Loucy (cell line): ENCODE measurements at regions not wholly inside any gene's neighbourhood (a gene's known extent, or its start where the extent isn't known, plus 50 kb on each side); places are given as distances from the start of the nearest gene placed in this dataset.

Experiments
- H2AFZ ChIP-seq: fragments of 200-600 bp; sonication (generic); 2 replicates; pipeline ENCODE4 v1.6.0; 2016; ENCODE audit warnings: antibody characterized with exemption, mild to moderate bottlenecking, low read length, moderate library complexity
- H3F3A ChIP-seq: fragments of 200-600 bp; 2 replicates; pipeline ENCODE4 v1.6.0; 2016; ENCODE audit warnings: antibody characterized with exemption, low read depth, mild to moderate bottlenecking
- H3K27me3 ChIP-seq: fragments of 200-600 bp; sonication (generic); 2 replicates; pipeline ENCODE4 v1.6.1; 2014; ENCODE audit warnings: low read length, mild to moderate bottlenecking; ENCODE audit not compliant: insufficient read depth, poor library complexity, severe bottlenecking
- H3K36me3 ChIP-seq: fragments of 200-600 bp; sonication (generic); 2 replicates; pipeline ENCODE4 v1.6.1; 2016; ENCODE audit warnings: low read length; ENCODE audit not compliant: insufficient read depth
- H3K4me1 ChIP-seq: fragments of 200-600 bp; sonication (generic); 2 replicates; pipeline ENCODE4 v1.5.1; 2014; ENCODE audit warnings: low read length, mild to moderate bottlenecking; ENCODE audit not compliant: insufficient read depth, poor library complexity, severe bottlenecking
- H3K4me2 ChIP-seq: fragments of 200-600 bp; sonication (generic); 2 replicates; pipeline ENCODE4 v1.6.0; 2014; ENCODE audit warnings: antibody characterized with exemption, low read length, low read depth, mild to moderate bottlenecking; ENCODE audit not compliant: poor library complexity, severe bottlenecking
- H3K4me3 ChIP-seq: fragments of 200-600 bp; sonication (generic); 2 replicates; pipeline ENCODE4 v1.5.1; 2014; ENCODE audit warnings: low read length, mild to moderate bottlenecking, mixed read lengths; ENCODE audit not compliant: poor library complexity, severe bottlenecking
- H3K79me2 ChIP-seq: fragments of 200-600 bp; sonication (generic); 2 replicates; pipeline ENCODE4 v1.6.1; 2014; ENCODE audit warnings: low read length; ENCODE audit not compliant: insufficient read depth
- H3K9ac ChIP-seq: fragments of 200-600 bp; sonication (generic); 2 replicates; pipeline ENCODE4 v1.6.0; 2014; ENCODE audit warnings: mild to moderate bottlenecking, low read depth, low read length, moderate library complexity; ENCODE audit not compliant: poor library complexity, severe bottlenecking
- H3K9me2 ChIP-seq: fragments of 200-600 bp; sonication (generic); replicated peaks from 2 replicates; pipeline ENCODE4 v1.6.1; 2016; ENCODE audit warnings: low read depth, low read length, mixed read lengths
- H3K9me3 ChIP-seq: fragments of 200-600 bp; sonication (generic); 2 replicates; pipeline ENCODE4 v1.6.1; 2014; ENCODE audit warnings: mild to moderate bottlenecking, antibody characterized with exemption, low read length, low read depth; ENCODE audit not compliant: insufficient read depth
- H4K20me1 ChIP-seq: fragments of 200-600 bp; sonication (generic); 2 replicates; pipeline ENCODE4 v1.6.0; 2014; ENCODE audit warnings: antibody characterized with exemption, low read length, mild to moderate bottlenecking; ENCODE audit not compliant: insufficient read depth, poor library complexity, severe bottlenecking
- EZH2phosphoT487 ChIP-seq: fragments of 200-600 bp; IDR thresholded peaks from 2 replicates; pipeline ENCODE4 v1.6.1; 2018; ENCODE audit warnings: antibody characterized with exemption, mild to moderate bottlenecking, moderate library complexity, borderline replicate concordance
- TF ChIP-seq, protein P1 (sequence below): fragments of 200-600 bp; sonication (generic); conservative IDR thresholded peaks from 2 replicates; pipeline ENCODE4 v1.5.1; 2014; ENCODE audit warnings: mild to moderate bottlenecking, antibody characterized with exemption, low read length

DNA sequence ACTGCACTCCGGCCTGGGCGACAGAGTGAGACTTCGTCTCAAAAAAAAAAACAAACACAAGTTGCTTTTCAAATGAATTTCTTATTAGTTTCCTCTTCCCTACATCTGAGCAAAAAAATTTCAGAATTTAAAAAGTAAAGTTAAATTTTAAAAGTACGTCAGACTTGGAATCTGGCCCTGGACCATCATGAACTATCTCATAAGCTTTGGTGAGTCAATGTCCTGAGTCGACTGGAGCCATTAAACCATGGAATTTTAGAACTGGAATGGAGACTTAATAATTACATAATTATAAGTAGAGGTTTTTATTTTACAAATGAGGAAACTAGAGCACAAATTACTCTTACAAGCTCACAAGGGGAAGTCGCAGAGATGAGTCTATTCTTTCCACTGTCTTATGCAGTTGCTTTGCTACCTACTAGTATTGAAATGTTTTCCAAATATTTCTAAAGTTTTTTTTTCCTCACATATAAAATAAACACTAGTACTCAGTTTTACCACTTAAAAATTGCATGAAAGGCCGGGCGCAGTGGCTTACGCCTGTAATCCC lies 98.0 kb upstream of the ZNF608 start:
- no peak for TF ChIP-seq EZH2phosphoT487
- TF ChIP-seq, protein P1, sequence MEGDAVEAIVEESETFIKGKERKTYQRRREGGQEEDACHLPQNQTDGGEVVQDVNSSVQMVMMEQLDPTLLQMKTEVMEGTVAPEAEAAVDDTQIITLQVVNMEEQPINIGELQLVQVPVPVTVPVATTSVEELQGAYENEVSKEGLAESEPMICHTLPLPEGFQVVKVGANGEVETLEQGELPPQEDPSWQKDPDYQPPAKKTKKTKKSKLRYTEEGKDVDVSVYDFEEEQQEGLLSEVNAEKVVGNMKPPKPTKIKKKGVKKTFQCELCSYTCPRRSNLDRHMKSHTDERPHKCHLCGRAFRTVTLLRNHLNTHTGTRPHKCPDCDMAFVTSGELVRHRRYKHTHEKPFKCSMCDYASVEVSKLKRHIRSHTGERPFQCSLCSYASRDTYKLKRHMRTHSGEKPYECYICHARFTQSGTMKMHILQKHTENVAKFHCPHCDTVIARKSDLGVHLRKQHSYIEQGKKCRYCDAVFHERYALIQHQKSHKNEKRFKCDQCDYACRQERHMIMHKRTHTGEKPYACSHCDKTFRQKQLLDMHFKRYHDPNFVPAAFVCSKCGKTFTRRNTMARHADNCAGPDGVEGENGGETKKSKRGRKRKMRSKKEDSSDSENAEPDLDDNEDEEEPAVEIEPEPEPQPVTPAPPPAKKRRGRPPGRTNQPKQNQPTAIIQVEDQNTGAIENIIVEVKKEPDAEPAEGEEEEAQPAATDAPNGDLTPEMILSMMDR = no peak
- H3K36me3 ChIP-seq = no peaks in the 10 kb centered on the region
- H3K79me2 ChIP-seq = no peaks in the 10 kb centered on the region
- H2AFZ ChIP-seq = no peak overlapping the region
- no peaks in the 10 kb centered on the region for H3K4me1 ChIP-seq
- H3K9me3 ChIP-seq = no peaks in the 10 kb centered on the region
- H3K9ac ChIP-seq = no peak overlapping the region
- H3F3A ChIP-seq = no peaks in the 10 kb centered on the region
- no peaks in the 10 kb centered on the region for H4K20me1 ChIP-seq
- H3K4me2 ChIP-seq = no peak overlapping the region
- H3K27me3 ChIP-seq = no peaks in the 10 kb centered on the region
- no peaks in the 10 kb centered on the region for H3K9me2 ChIP-seq
- no peak overlapping the region for H3K4me3 ChIP-seq

DNA sequence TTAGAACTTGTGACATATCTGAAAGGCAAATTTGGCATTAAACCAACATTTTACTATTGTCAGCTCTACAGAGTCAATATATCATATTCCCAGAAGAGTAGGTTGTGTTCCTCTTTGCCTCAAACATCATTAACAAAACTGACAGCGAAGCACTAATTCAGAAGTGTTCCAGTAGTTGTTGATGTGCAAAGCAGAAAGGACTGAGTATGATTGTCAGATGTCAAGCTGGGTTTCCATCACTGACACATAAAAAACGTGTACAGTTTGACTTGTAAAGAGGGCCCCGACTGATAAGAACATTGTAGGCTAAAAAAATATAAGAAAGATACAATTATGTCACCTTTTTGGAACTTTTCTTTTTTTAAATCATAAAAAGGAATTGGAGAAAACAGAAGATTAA lies 101.5 kb upstream of the ZNF608 start:
- Histone ChIP-seq H3F3A (no peaks in the 10 kb centered on the region), H3K4me1 (no peaks in the 10 kb centered on the region), H3K4me3 (no peak overlapping the region), H3K9ac (no peak overlapping the region), H3K79me2 (no peaks in the 10 kb centered on the region), H3K4me2 (no peak overlapping the region), H3K9me3 (no peaks in the 10 kb centered on the region), H4K20me1 (no peaks in the 10 kb centered on the region), H3K36me3 (no peaks in the 10 kb centered on the region), H3K9me2 (no peaks in the 10 kb centered on the region), H3K27me3 (no peaks in the 10 kb centered on the region), H2AFZ (no peak overlapping the region)
- no peak for TF ChIP-seq EZH2phosphoT487
- TF ChIP-seq, protein P1 = no peak

DNA sequence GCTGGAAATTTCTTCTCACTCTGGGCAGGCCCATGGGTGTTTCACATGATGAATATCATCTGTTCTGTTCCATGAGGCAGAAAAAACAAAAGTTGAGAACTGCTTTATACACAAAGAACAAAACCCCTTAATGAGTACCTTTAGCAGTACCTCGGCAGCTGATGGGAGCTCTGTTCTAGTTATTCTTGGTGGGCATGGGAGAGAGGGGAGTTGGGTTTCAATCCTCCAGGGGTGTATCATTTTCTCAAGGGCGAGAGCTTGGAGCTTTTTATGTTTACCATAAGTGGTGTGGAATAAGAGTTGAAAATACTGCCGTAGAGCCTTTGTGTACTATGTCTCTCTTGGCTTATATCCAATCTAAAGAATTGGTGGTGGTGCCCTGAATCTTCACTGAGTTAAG lies 103.3 kb upstream of the ZNF608 start:
- Histone ChIP-seq H3K9me2 (no peaks in the 10 kb centered on the region), H3K4me1 (no peaks in the 10 kb centered on the region), H3K4me2 (no peak overlapping the region), H3K27me3 (no peaks in the 10 kb centered on the region), H3F3A (no peaks in the 10 kb centered on the region), H3K9ac (no peak overlapping the region), H2AFZ (no peak overlapping the region), H3K9me3 (no peaks in the 10 kb centered on the region), H3K36me3 (no peaks in the 10 kb centered on the region), H3K79me2 (no peaks in the 10 kb centered on the region), H3K4me3 (no peak overlapping the region), H4K20me1 (no peaks in the 10 kb centered on the region)
- TF ChIP-seq, protein P1 = no peak
- no peak for TF ChIP-seq EZH2phosphoT487
